GM12891 (cell line): ENCODE measurements at regions not wholly inside any gene's neighbourhood (a gene's known extent, or its start where the extent isn't known, plus 50 kb on each side); places are given as distances from the start of the nearest gene placed in this dataset.

Source experiments
- POLR2A ChIP-seq: IDR thresholded peaks from 2 replicates; pipeline ENCODE4 v1.6.1; 2011; ENCODE audit warnings: low read depth, low read length, control low read depth
- POLR2AphosphoS5 ChIP-seq: IDR thresholded peaks from 2 replicates; pipeline ENCODE4 v1.6.1; 2011; ENCODE audit warnings: low read depth, low read length, control low read depth

DNA sequence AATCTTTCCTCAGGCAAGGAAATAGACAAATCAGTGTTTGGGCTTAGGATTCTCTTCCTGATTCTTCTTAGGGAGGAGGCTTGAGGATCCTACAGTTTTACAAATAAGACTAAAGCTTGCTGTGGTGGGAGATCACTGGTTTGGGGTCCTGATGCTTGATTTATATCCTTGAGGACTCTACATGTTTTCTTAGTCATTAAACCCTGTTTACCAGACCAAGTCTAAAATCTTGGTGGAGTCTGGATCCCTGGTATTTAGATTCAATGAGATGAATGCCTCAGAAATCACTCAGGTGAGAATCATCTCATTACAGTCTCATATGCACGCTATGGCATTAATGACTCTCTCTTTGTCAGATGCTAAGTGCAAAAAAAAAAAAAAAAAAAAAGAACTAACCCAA lies 304.3 kb upstream of the SALL1 start:
- no peak for TF ChIP-seq POLR2A
- TF ChIP-seq POLR2AphosphoS5, result no peak
